HG03469 (cell line): ENCODE measurements at regions not wholly inside any gene's neighbourhood (a gene's known extent, or its start where the extent isn't known, plus 50 kb on each side); places are given as distances from the start of the nearest gene placed in this dataset.
"Not testable (repeated sequence)": the region's sequence is repeated elsewhere in the genome, so short reads cannot be mapped to it uniquely, and the experiment has no call there.

Experiments
- ATAC-seq: cut with Tn5 transposase; IDR thresholded peaks from one replicate; pipeline ENCODE4 v1.9.1; 2021; ENCODE audit warnings: mild to moderate bottlenecking, moderate library complexity, moderate number of reproducible peaks; ENCODE audit not compliant: unreplicated experiment

DNA sequence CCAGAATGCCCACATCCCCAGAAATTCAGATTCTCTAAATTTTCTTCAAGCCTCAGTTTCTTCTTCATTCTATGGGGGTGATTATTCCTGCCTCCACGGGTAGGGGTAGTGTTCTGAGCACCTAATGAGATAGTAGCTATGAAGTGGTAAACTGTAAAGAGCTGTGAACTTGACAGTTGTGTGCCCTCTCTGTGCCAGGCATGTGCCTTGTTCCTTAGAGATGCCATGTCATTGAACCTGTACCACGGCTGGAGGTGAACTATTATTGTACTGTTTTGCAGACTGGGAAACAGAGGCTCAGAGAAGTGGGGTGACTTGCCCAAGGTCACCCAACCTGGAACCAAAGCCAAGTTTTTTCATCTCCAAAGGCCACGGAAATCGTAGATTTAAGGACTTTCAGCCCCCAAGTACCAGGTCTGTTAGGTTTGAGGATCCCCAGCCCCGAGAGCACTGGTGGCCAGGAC, 67.7 kb upstream of the SIRPA start:
- no peak for ATAC-seq

DNA sequence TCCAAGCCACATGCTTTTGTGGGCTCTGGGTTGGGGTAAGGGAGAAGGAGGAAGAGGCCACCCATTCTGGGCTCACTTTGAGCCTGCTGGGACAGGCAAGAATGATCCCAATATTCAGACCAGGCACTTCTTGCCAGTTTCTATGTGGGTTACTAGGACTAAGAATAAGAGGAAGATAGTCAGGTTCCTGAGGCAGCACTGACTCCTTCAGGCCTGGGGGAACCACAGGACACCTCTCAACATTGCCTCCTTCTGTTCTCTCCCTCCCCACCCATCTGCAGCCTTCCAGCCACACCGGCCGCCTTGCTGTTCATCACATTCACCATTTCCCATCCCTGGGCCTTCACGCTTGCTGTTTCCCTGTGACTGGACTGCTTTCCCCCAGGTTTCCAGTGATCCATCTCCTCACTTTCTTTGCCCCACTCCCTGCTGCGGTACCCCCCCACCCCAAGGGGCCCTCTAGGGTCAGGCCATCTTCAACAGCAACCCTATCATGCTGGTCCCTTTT, 69.2 kb upstream of the SIRPA start:
- no peak for ATAC-seq

DNA sequence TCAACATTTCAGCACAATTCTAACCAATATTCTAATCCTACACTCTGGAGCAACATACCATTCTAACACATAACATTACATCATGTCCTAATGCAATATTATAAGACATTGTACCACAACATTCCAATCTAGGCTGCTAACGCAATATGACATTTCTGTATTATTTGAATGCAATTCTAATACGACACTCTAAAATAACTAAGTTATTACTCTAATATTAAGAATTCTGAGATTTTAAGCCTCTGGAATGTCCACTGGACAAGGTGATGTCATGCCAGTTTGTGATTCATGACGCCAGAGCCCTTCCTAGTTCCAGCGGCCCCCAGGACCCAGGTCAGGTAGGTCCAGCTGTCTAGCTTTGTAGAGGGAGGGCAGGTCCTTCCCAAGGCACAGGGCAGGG, 69.7 kb upstream of the SIRPA start:
- ATAC-seq = no peak

DNA sequence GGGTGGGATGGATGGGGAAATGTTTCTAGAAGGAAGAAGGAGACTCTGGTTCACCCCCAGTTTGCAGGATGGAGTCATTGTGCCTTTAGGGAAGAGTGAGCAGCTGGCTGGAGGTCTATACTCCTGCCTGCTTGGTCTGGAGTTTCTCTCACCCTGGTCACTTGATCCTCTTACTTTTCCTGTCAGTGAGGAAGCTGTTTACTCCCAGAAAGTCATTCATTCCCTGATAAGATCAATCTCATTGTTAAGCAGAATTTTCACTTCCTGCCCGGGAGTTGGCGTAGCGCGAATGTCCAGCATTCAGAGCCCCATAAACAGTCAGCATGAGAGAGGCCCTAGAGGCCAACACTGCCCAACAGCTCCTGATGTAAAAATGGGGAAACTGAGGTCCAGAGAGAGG, 70.4 kb upstream of the SIRPA start:
- no peak for ATAC-seq

DNA sequence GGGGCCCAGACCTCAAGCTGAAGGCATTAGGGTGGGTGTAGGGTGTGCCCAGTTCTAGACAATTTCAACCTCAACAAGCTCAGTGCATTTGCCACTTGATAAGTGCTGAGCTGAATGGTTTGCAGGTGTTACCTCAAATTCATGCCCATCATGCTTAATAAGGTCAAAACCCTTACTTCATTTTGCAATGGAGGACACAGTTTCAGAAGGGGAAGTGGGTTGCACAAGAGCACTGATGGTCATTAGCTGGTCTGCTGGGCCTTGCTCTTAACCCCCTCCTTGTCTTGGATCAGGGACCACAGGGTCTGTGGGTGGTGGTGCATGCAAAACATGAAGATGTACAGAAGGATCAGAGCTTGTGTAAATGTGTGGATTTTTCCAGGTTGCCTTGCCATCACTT, 71.0 kb upstream of the SIRPA start:
- ATAC-seq = no peak

DNA sequence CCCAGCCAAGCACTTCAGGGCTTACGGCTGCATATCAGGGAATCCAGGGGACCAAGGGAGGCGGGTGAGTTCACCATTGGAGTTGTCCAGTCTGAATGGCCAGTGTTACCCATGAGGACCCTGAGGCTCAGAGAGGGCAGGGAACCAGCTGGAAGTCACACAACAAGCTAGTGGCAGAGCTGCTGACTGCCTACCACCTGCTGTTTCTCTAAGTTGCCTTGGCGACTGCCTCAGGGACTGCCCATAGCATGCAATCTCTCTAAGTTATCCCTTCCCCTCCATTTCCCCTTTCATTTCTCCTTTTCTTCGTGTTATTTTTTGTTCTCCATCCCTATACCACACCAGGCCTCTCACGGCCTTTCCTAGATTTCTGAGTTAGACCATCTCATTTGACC, 71.8 kb upstream of the SIRPA start:
- ATAC-seq = no peak

DNA sequence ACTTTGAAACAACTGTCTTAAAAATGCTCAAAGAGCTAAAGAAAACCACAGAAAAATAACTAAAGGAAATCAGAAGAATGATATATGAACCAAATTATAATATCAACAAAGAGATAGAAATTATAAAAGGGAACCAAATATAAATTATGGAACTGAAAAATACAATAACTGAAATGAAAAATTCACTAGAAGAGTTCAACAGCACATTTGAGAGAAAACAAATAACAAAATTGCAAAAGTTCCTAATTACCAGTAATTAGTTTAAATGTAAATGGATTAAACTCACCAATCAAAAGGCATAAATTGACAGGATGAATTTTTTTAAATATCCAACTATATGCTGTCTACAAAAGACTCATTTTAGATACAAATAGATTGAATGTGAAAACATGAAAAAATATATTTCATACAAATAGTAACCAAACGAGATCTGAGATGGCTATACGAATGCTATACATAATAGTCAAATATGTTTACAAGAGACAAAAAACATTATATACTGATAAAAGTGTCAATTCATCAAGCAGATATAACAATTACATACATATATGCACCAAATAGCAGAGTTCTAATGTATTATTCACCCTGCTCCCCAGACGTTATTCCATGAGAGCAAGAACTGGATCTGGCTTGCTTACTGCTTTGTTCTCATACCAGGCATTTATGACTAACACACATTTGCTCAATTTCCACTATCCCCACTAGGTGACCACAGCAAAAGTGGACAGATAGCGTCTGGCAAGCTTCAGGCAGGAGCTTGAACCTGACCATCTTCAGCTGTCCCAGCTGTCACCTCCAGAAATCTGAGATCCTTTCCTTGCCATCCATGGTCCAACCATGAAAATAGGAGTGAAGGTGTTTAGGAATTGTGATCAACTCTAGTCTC, 72.4 kb upstream of the SIRPA start:
- no peak for ATAC-seq

DNA sequence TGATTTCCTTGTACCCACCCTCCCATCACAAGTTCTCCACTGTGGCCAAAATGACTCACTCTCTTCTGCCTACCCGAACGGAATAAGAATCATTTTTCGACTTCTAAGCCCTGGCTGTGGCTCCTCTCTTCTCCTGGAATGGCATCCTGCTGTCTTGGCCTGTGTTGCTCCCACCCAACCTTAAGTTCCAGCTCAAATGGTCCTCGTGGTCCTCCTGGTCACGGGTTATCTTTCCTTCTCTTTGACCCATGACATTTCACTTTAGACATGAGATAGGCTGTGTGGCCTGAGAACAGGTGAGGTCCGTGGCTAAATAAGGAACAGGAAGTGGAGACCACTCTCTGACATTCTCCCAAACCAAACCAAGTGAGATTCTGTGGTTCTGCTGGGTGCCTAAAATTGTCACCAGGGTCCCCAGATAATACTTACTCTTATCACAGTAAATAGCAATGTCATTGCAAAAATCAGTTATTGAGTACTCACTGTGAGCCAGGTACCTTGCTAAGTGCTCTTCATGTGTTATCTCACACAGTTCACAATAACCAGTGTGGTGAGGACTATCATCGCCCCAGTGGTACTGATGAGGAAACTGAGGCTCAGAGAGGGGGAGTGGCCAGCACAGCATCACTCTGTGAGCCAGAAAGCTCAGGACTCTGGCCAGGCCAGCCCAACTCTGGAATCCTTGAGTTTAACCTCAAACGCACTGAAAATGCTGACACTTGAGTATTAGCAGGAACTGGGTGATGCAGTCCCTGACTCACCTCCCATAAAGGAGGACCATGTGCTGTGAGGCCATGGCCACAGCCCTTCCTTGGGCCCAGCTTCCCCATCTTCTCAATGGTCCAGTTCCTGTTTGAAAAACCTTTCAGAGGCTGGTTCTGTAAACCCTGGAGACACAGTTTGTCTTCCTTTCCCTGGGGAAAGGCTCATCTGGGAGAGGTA, 74.8 kb upstream of the SIRPA start:
- ATAC-seq = no peak

DNA sequence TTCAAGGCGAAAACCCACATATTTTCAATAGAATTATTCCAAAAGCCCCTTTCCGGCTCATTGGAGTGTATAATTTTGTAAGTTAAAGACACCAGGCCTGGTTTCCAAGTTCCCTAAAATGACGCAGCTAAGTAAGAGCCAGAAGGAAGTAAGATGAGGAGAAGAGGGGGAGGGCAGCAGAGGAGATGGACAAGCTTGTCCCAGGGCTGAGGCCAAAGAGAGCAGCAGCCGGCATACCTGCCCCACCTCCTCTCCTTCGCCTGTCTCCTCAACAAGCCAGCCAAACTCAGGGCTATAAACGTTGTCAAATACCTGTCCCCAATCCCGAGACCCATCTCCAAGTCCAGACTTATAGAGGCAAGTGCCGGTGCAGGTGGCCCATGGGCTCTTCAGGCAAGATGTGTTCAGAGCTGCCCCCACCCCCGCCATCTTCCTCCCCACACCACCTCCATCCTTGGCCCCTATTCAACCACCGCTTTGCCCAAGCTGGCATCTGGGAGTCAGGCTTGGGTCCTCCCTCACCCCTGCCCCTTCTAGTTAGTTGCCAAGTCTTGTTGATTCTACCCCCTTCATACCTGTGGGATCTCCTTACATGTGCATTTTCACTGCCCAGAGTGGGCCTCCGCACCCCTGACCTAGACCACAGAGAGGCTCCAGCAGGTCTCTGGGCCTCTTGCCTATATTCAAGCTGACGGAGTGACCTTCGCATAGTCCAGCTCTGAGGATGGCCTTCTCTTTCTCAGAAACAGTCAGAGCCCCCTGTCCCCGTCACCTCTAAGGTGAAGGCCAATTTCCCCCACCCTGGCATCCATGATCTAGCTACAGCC, 75.7 kb upstream of the SIRPA start:
- ATAC-seq = no peak

DNA sequence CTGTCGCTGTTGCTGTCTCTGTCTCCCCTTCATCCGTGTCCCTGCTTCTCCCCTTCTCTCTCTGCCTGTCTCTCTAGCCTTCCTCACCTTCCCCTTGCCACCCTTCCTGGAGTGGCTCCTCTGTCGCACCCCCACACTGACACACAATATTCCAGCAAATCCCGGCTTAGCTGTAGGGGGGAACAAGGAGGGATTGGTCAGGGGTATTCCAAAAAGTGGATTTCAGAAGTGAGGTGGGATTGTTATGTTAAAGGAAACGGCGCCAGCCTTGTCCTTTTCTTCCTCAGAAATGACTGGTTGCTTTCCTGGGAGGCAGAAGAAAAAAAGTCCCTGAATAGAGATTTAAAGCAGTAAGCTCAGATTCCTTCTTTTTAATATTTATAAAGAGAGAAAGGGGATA, 76.3 kb upstream of the SIRPA start:
- no peak for ATAC-seq

DNA sequence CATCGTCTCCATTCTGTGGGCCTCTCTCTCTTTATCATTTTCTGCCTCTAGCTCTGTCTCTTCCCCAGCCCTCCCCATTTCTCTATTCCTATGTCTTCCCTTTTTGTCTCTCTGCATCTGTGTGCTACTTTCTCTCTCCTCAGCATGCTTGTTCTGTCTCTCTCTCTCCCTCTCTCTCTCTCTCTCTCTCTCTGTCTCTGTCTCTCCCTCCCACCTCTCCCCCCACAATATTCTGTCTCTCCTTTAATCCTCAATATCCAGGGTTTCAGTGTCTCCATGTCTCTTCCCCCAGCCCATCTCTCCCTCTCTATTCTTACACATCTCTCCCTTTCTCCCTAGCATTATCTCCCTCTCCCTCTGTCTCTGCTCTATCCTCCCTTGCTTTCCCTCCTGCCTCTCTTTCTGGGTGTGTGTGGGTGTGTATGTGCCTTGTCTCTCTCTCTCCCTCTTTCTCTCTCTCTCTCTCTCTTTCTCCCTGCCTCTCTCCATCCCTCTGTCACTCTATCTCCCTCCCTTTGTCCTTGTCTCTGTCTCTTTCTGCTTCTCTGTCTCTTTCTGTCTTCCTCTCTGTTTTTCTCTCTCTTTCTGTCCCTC, 76.9 kb upstream of the SIRPA start:
- no peak for ATAC-seq

DNA sequence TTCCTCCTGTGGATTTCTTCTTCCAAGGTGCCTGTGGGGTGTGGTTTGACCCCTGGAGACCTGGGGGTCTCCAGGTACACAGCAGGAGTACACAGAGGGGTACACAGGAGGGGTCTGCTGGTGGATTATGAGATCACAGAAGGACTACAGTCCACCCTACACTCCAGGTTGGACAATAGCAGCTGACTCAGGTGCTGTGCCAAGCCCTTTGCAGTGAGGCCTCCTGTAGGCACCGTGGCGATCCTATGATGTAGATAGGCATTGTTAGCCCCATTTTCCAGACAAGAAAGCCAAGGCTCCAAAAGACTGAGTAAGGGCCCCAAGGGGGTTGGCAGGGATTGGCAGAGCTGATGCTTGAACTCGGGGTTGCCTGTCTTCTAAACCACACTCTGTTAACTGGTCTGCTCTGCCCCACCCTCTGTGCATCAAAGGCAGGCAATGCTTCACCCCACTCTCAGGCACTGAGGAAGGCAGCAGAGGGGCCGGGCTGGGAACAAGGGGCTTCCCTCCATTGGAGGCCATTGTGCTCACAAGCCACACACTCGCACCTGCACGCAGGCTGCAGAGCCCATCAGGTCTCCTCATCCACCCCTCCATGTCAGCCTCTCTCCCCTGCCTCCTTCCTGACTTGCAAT, 77.5 kb upstream of the SIRPA start:
- ATAC-seq = no peak

DNA sequence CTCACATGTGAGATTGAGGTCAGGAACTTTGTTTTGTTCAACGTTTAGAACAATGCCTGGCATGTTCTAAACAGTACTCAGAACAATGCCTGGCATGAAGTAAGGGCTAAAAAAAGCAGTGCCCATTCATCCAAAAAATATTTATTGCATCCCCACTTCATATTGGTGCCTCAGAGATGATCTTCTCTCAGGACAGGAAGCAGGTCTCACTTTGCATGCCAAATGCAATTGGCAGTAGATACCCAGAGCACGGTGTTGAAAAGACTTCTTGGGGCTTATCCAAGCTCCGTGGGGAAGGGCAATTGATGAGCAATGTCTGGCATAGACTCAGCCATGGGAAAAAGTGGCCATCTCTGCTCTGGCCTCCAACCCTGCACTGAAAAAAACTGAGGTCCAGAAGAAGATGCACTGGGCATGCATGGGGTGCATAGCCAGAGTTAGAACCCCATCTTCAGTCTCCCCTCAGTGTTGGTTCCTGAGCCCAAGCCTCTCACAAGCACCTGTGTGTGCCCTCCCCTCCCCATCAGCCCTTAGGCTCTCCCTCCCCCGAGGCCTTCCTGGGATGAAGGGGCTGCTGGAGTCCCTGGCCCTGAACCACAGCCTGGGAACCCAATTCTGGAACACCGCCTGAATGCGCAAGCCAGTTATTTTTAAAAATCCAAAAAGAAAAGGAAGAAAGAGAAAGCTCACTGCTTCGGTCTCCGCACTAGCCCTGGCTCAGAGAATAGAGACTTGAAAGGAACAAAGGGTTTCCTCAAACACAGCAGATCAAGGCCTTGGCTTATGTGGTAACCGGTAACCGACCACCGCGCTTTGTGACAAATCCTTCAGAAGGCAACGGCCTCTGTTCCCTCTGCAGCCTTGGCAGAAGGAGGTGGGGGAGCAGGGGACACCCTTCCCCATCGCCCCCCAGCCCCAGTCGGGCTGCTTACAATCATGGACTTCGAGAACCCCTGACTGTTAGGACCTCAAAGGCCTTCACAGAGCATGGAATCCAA, 78.5 kb upstream of the SIRPA start:
- ATAC-seq = no peak

DNA sequence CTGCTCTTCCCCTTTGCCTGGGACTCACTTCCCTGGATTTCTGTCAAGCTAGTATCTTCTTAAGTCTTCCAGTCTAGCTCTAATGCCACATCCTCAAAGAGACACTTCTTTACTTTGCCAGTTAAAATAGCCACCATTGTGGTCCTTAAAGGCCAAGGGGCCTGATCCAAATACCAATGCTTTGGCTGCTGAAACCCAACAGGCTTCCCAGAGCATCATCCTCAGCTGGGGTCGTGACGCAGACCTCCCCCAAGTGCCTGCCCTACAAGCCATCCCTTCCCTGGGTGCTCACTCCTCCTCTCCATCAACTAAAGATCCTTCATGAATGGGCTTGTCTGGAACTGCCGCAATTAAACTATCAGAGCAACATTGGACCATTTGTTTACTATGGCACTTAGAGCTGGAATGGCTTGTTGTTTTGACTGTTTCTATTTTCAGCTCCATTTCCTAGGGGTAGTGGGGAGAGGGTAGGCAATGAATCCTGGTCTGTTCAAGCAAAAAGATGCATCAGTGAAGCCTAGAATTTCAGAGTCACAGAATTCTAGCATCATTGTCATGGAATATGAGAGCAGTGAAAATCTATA, 79.6 kb upstream of the SIRPA start:
- ATAC-seq = no peak

DNA sequence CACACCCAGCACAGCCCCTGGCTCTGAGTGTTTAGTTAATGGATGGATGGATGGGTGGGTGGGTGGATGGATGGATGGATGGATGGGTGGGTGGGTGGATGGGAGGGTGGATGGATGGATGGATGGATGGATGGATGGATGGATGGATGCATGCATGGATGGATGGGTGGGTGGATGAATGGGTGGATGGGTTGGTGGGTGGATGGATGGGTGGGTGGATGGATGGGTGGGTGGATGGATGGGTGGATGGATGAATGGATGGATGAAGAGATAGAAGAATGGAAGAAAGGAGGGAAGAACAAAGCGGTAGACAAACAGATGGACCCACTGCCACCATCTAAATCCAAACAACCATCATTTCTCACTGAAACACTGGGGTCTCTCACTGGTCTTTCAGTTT, 80.3 kb upstream of the SIRPA start:
- ATAC-seq = not testable (repeated sequence)

DNA sequence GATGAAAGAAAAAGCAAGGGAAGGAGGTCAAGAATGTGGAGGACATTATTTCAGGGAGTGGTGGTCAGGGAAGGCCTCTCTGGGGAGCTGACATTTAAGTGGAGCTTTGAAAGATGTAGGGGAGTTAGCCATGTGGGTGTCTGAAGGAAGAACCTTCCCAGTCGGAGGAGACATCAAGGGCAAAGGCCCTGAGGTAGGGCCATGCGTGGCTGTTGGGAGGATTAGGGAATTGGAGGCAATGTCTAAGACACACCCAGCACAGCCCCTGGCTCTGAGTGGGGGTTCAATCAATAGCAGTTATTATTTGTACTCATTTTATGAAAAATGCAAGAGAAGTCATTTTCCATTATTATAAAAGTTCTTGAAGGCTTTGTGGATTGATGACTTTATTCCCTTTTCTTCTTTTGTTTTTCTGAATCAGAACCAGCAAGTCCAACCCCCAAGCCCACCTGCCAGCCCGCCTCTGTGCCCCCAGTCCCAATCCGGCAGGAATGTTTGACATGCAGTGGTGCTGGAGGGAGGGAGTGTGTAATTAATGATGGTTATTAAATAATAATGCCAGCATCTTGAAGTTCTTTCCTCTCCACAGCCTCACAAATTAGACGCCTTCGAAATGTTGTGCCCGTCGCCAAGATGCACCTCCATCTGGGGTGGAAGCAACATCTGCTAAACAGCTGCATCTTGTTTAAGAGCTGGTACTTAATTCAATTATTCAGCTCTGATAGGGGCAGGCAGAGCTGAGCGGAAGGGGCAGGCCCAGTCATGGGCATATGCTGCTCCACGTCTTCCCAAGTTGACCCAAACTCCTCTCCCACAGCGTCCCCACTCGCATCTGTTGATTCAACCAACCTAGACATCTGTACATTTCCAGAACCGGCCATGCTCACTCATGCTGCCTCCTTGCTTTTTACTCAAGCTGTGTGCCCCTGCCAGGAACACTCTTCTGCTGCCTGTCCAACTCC, 81.3 kb upstream of the SIRPA start:
- no peak for ATAC-seq

DNA sequence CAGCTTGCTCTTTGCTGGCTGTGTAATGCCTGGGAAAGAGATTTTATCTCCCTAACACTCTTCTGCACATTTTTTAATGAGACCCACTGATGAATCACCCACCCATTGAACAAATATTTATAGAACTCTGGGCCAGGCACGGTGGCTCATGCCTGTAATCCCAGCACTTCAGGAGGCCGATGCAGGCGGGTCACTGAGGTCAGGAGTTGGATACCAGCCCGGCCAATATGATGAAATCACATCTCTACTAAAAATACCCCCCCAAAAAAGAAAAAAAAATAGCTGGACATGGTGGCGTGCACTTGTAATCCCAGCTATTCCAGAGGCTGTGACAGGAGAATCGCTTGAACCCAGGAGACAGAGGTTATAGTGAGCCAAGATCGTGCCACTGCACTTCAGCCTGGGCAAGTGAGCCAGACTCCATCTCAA, 82.1 kb upstream of the SIRPA start:
- ATAC-seq = no peak
